Heart right ventricle (tissue), 16 donors: ENCODE measurements at regions not wholly inside any gene's neighbourhood (a gene's known extent, or its start where the extent isn't known, plus 50 kb on each side); places are given as distances from the start of the nearest gene placed in this dataset.

Source experiments
- ATAC-seq, 8 donors: fragments of 200-7000 bp; cut with Tn5 transposase; one replicate each; pipeline ENCODE4 v1.9.1; 2020; ENCODE audit warnings: mild to moderate bottlenecking in 8 of 8, moderate library complexity in 8 of 8, moderate number of reproducible peaks in 1 of 8
- DNase-seq, 2 donors: peaks; one replicate each; pipeline ENCODE4 v3.0.0-alpha.2; 2020
- H3K27ac ChIP-seq, 10 donors: fragments of 200-600 bp; sonication (generic) in 2 of 10; one replicate each; pipeline versions ENCODE4 v1.5.0 to v1.8.0; 2020 to 2022; ENCODE audit warnings: mild to moderate bottlenecking in 3 of 10
- H3K27me3 ChIP-seq, 7 donors: fragments of 200-600 bp; one replicate each; pipeline ENCODE4 v1.8.0; 2021 to 2022; ENCODE audit warnings: mild to moderate bottlenecking in 2 of 7
- H3K36me3 ChIP-seq, 9 donors: fragments of 200-600 bp; sonication (generic) in 1 of 9; one replicate each; pipeline versions ENCODE4 v1.5.0 to v1.8.0; 2020 to 2022; ENCODE audit warnings: mild to moderate bottlenecking in 2 of 9
- H3K4me1 ChIP-seq, 9 donors: fragments of 200-600 bp; sonication (generic) in 1 of 9; one replicate each; pipeline versions ENCODE4 v1.5.0 to v1.8.0; 2020 to 2022; ENCODE audit warnings: mild to moderate bottlenecking in 4 of 9
- H3K4me3 ChIP-seq, 10 donors: fragments of 200-600 bp; sonication (generic) in 2 of 10; one replicate each; pipeline versions ENCODE4 v1.5.0 to v1.8.0; 2020 to 2022; ENCODE audit warnings: mild to moderate bottlenecking in 7 of 10, moderate library complexity in 2 of 10
- H3K9me3 ChIP-seq, 11 donors: fragments of 200-600 bp in 10 of 11; sonication (generic) in 2 of 11; one replicate each; pipeline versions ENCODE4 v1.5.0 to v1.8.0; 2013 to 2022; ENCODE audit warnings: mild to moderate bottlenecking in 2 of 11, control low read depth in 1 of 11, moderate library complexity in 1 of 11
- CTCF ChIP-seq, 9 donors: fragments of 200-600 bp; sonication (generic) in 2 of 9; IDR thresholded peaks; one replicate each; pipeline versions ENCODE4 v1.5.0 to v1.8.0; 2021 to 2022; ENCODE audit warnings: antibody characterized with exemption in 9 of 9, mild to moderate bottlenecking in 5 of 9, moderate library complexity in 1 of 9
- WGBS, 2 donors: extraction: QIAGEN DNeasy Blood & Tissue Kit; methylation state at CpG; one replicate each; pipeline ENCODE4 v1.1.7; 2013; ENCODE audit warnings: inconsistent platforms in 1 of 2; 5-methylcytosine and 5-hydroxymethylcytosine counted together
- intact Hi-C, 10 donors: fragments of 100-400 bp; cut with DNase I; formaldehyde crosslinking; loops; one replicate each; pipeline versions ENCODE4 v1.11.1 to v1.14.2; 2022
- donor health status: Arrhythmogenic right ventricular cardiomyopathy.
- donor health status: ischemic (EF 13 %, LVEDD 7.1; RV severe dilation, severe dysfunction).
- donor health status: healthy with polysubstance abuse.
- donor health status: DM: no; HTN: yes; CAD: no.
- donor health status: DM: no; HTN: no; CAD: no.
- donor health status: ischemic (EF 25% LVEDD 6.9; RV normal size, moderate dysfunction).
- donor health status: ischemic (EF 25% LVEDD 5.7; RV mildly dilated, moderate dysfunction).
- donor health status: healthy.
- donor health status: DM: yes; HTN: yes; CAD: no.
- donor health status: Ischemic cardiomyopathy.
- donor health status: ischemic (EF 35%, LVEDD 5.7; RV mildly dilated, moderate dysfunction).
- donor health status: nonischemic (EF 11% LVEDD 7.7; RV severe dilation, severe dysfunction).
- donor health status: DM: yes; HTN: yes; CAD: no.
- donor health status: PGD.
- donor health status: ischemic (EF 29% LVEDD 5.4; RV normal size, mild dysfunction).
- donor health status: nonischemic (EF 23%, LVEDD 6.1; RV moderate dilation, normal function).

DNA sequence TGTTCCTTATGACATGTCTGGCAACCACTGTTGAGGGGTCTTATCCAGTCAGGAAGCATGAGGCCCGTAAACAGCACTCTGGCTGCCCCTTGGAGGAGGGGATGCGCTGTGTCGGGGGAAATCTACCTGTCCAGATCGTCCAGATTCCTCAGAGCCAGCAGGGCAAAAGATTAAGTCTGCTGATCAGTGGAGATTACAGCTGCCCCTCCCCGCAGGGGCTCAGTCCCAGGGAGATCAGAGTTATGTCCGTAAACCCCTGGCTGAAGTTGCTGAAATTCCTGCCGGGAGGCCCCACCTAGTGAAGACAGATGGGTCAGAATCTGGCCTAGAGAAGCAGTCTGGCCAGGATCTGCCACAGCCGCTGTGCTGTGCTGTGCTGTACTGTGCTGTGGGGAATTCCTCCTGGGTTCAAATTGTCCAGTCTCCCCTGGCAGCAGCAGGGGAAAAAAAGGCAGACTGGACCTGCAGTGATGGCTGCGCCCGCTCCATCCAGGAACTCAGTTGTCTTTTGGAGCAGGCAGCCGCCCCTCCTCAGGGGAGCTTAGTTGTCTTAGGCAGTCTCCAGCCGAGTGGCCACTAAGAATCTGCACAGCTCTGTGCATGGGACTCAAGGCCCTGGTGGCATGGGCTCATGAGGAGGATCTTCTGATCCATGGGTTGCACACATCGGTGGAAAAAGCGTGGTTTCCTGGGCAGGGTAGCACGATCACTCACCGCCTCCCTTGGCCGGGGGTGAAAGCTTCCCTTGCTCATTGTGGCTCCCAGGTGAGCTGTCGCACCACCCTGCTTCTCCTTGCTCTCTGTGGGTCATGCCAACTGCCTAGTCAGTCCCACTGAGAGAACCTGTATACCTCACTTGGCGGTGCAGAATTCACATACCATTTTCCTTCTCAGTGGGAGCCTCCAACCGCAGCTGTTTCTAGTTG is 1368.8 kb upstream of the ADGRB3 start:
- no peak for DNase-seq
- H3K27me3 ChIP-seq: no peaks in the 10 kb centered on the region
- no peak overlapping the region for H3K4me3 ChIP-seq
- H3K27ac ChIP-seq: no peak overlapping the region
- 75 to 79% methylated on average over 20 of the region's 20 CpGs for WGBS, 2 donors
- no peak for TF ChIP-seq CTCF (IDR thresholded peaks at IDR 0.05)
- H3K4me1 ChIP-seq: no peaks in the 10 kb centered on the region
- intact Hi-C loops: no loop called here
- H3K9me3 ChIP-seq: peaks cover 0 to 22% (median 3%) of the 10 kb centered on the region in 11 donors
- no peak for ATAC-seq
- H3K36me3 ChIP-seq: no peaks in the 10 kb centered on the region

DNA sequence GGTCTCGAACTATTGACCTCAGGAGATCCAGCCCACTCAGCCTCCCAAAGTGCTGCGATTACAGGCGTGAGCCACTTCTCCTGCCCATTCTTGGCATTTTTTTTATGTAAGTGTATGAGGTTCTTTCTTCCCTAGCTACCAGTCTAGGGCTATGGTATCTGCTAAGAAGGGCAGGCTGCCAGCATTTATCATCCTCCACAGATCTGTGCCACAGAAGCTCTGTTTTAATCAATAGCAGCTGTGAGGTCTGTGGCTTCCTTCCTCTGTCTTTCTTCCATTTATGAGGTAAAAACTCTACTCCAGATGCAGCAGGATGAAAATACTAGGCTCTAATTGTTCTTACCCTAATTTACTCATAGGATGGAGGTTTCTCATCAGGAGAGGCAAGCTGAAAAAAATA is 1382.4 kb upstream of the ADGRB3 start:
- intact Hi-C loops: no loop called here
- H3K4me1 ChIP-seq: no peaks in the 10 kb centered on the region
- no peak overlapping the region for H3K4me3 ChIP-seq
- DNase-seq (no peak), ATAC-seq (no peak)
- no peak for TF ChIP-seq CTCF (IDR thresholded peaks at IDR 0.05)
- no peaks in the 10 kb centered on the region for H3K27me3 ChIP-seq
- no peak overlapping the region for H3K27ac ChIP-seq
- H3K9me3 ChIP-seq: peaks cover 0 to 22% (median 0%) of the 10 kb centered on the region in 11 donors
- no peaks in the 10 kb centered on the region for H3K36me3 ChIP-seq
- WGBS, 2 donors: 57 to 72% methylated on average over 3 of the region's 3 CpGs

DNA sequence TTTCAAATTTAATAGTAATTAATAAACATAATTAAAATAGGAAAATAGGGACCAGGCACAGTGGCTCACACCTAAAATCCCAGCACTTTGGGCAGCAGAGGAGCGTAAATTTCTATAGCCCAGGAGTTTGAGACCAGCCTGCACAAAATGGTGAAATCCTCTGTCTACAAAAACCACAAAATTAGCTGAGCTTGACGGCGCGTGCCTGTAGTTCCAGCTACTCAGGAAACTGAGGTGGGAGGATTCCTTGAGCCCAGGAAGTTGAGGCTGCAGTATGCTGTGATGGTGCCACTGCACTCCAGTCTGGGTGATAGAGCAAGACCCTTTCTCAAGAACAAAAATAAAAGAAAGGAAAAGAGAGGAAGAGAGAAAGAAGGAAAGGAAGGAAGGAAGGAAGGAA is 1387.0 kb upstream of the ADGRB3 start:
- TF ChIP-seq CTCF (IDR thresholded peaks at IDR 0.05): no peak
- H3K27ac ChIP-seq: no peak overlapping the region
- intact Hi-C loops: no loop called here
- no peaks in the 10 kb centered on the region for H3K27me3 ChIP-seq
- ATAC-seq: no peak
- no peaks in the 10 kb centered on the region for H3K36me3 ChIP-seq
- no peak for DNase-seq
- peaks cover 0 to 14% (median 0%) of the 10 kb centered on the region in 11 donors for H3K9me3 ChIP-seq
- WGBS, 2 donors: 82 to 84% methylated on average over 4 of the region's 4 CpGs
- no peaks in the 10 kb centered on the region for H3K4me1 ChIP-seq
- no peak overlapping the region for H3K4me3 ChIP-seq

DNA sequence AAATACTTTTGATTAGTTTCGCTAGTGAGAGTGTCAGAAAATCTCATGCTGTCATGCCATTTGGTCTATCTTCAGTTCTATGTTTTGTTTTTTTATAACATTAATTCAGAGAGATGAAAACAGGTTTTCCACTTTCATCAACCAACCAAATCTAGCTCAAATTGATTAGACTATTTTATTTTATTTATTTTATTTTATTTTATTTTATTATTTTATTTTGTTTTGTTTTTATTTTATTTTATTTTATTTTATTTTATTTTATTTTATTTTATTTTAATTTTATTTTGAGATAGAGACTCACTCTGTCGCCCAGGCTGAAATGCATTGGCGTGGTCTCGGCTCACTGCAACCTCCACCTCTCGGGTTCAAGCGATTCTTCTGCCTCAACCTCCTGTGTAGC is 1391.0 kb upstream of the ADGRB3 start:
- no peak for DNase-seq
- intact Hi-C loops: no loop called here
- no peak for ATAC-seq
- Histone ChIP-seq H3K4me1 (no peaks in the 10 kb centered on the region), H3K27ac (no peak overlapping the region), H3K9me3 (peaks cover 0 to 12% (median 0%) of the 10 kb centered on the region in 11 donors), H3K36me3 (no peaks in the 10 kb centered on the region), H3K27me3 (no peaks in the 10 kb centered on the region), H3K4me3 (no peak overlapping the region)
- no peak for TF ChIP-seq CTCF (IDR thresholded peaks at IDR 0.05)
- 88 to 90% methylated on average over 6 of the region's 6 CpGs for WGBS, 2 donors
